GM12878 (cell line): ENCODE measurements at regions not wholly inside any gene's neighbourhood (a gene's known extent, or its start where the extent isn't known, plus 50 kb on each side); places are given as distances from the start of the nearest gene placed in this dataset.

Experiments used
- ATAC-seq: fragments of 200-7000 bp; cut with Tn5 transposase; 3 replicates; pipeline ENCODE4 v1.9.1; 2020; ENCODE audit warnings: mild to moderate bottlenecking, moderate library complexity
- BruUV-seq: library from RNA; stranded (reverse); fragments of 400-500 nt; replicated peaks from 2 replicates; lab custom pipeline; 2021; lab: Mats Ljungman, UMichigan
- CTCF ChIA-PET: fragments of 300-600 bp; sonication (Branson Sonifier 250); formaldehyde crosslinking; extraction: SDS; loops from one replicate; lab custom pipeline; 2021; ENCODE audit warnings: inconsistent platforms; lab: Yijun Ruan, JAX
- POLR2A ChIA-PET: fragments of 350-600 bp; formaldehyde crosslinking; extraction: SDS; loops from one replicate; lab custom pipeline; 2021; ENCODE audit warnings: inconsistent platforms; lab: Charles Lee
- RAD21 ChIA-PET: fragments of 300-600 bp; sonication (Branson Sonifier 250); formaldehyde crosslinking; loops from one replicate; lab custom pipeline; 2023; ENCODE audit warnings: antibody characterized with exemption; ENCODE audit not compliant: unreplicated experiment; lab: Charles Lee
- SMC1A ChIA-PET: fragments of 300-600 bp; sonication (Branson Sonifier 250); formaldehyde crosslinking; loops from one replicate; lab custom pipeline; 2023; ENCODE audit not compliant: unreplicated experiment, uncharacterized antibody; lab: Charles Lee
- DNase-seq: peaks from one replicate; pipeline ENCODE4 v3.0.0-alpha.2; 2011; ENCODE audit warnings: low read depth, low spot score
- FAIRE-seq: peaks from 3 replicates; lab custom pipeline; 2011; peaks lifted over from hg19 to GRCh38; lab: Jason Lieb, UNC
- H2AFZ ChIP-seq: 2 replicates; pipeline ENCODE4 v1.6.0; 2011; ENCODE audit warnings: low read depth, low read length, control low read depth; ENCODE audit not compliant: control insufficient read depth
- H3K27ac ChIP-seq: 2 replicates; pipeline ENCODE4 v1.5.1; 2011; ENCODE audit warnings: control low read depth; ENCODE audit not compliant: control insufficient read depth, insufficient read depth
- H3K27me3 ChIP-seq, 2 experiments: replicated peaks in 1 of 2; 2 replicates each; pipeline versions ENCODE4 v1.6.0 to v1.6.1; 2011; ENCODE audit warnings: low read length in 1 of 2; ENCODE audit not compliant: control insufficient read depth in 2 of 2, insufficient read depth in 2 of 2
- H3K36me3 ChIP-seq, 2 experiments: 2 replicates each; pipeline ENCODE4 v1.5.1; 2011; ENCODE audit warnings: low read length in 1 of 2; ENCODE audit not compliant: control insufficient read depth in 2 of 2, insufficient read depth in 2 of 2
- H3K4me1 ChIP-seq: 2 replicates; pipeline ENCODE4 v1.6.1; 2011; ENCODE audit warnings: mild to moderate bottlenecking, low read length, moderate library complexity, mixed read lengths; ENCODE audit not compliant: control insufficient read depth, insufficient read depth
- H3K4me2 ChIP-seq: 2 replicates; pipeline ENCODE4 v1.6.0; 2011; ENCODE audit warnings: control low read depth; ENCODE audit not compliant: control insufficient read depth, insufficient read depth
- H3K4me3 ChIP-seq: fragments of 200-600 bp; sonication (generic); 2 replicates; pipeline ENCODE4 v1.5.1; 2016
- H3K79me2 ChIP-seq: 2 replicates; pipeline ENCODE4 v1.6.0; 2011; ENCODE audit warnings: low read length; ENCODE audit not compliant: control insufficient read depth, insufficient read depth
- H3K9ac ChIP-seq: 2 replicates; pipeline ENCODE4 v1.8.0; 2011; ENCODE audit warnings: low read length, control low read depth, mixed read lengths; ENCODE audit not compliant: control insufficient read depth, insufficient read depth
- H3K9me3 ChIP-seq: replicated peaks from 3 replicates; pipeline ENCODE4 v1.5.1; 2011; ENCODE audit warnings: mild to moderate bottlenecking, low read length; ENCODE audit not compliant: control insufficient read depth, insufficient read depth
- H4K20me1 ChIP-seq: 2 replicates; pipeline ENCODE4 v1.6.0; 2011; ENCODE audit not compliant: control insufficient read depth, insufficient read depth
- BMI1 ChIP-seq: fragments of 450-650 bp; IDR thresholded peaks from 2 replicates; pipeline ENCODE4 v1.6.1; 2016; ENCODE audit warnings: mild to moderate bottlenecking, moderate library complexity, borderline replicate concordance
- GABPA ChIP-seq: IDR thresholded peaks from 2 replicates; pipeline ENCODE4 v1.6.1; 2014; ENCODE audit warnings: antibody characterized with exemption, low read depth, mild to moderate bottlenecking, inconsistent platforms
- HDAC6 ChIP-seq: fragments of 200-600 bp; sonication (generic); IDR thresholded peaks from one replicate; pipeline ENCODE4 v1.8.0; 2017; ENCODE audit warnings: antibody characterized with exemption; ENCODE audit not compliant: unreplicated experiment
- KAT2A ChIP-seq: conservative IDR thresholded peaks from 2 replicates; pipeline ENCODE4 v1.6.1; 2011; ENCODE audit warnings: low read depth, low read length; ENCODE audit not compliant: control insufficient read depth
- MAX ChIP-seq: IDR thresholded peaks from 2 replicates; pipeline ENCODE4 v1.6.1; 2012; ENCODE audit warnings: low read depth, low read length, improper control_type of control experiment
- MTA2 ChIP-seq: fragments of 450-650 bp; IDR thresholded peaks from 2 replicates; pipeline ENCODE4 v1.6.1; 2016; ENCODE audit warnings: low read depth, mild to moderate bottlenecking, moderate library complexity
- PAX5 ChIP-seq: IDR thresholded peaks from 2 replicates; pipeline ENCODE4 v1.6.1; 2011; ENCODE audit warnings: low read depth, low read length, borderline replicate concordance
- PBX3 ChIP-seq: IDR thresholded peaks from 2 replicates; pipeline ENCODE4 v1.6.1; 2011; ENCODE audit warnings: mild to moderate bottlenecking, low read depth, low read length, moderate library complexity; ENCODE audit not compliant: insufficient replicate concordance
- POLR2A ChIP-seq: IDR thresholded peaks from 2 replicates; pipeline ENCODE4 v1.6.1; 2011; ENCODE audit warnings: low read depth, mild to moderate bottlenecking, low read length
- RAD51 ChIP-seq: fragments of 450-650 bp; IDR thresholded peaks from 2 replicates; pipeline ENCODE4 v1.6.1; 2016; ENCODE audit warnings: moderate library complexity, mild to moderate bottlenecking, inconsistent platforms
- RELA ChIP-seq: fragments of 450-650 bp; IDR thresholded peaks from 2 replicates; pipeline ENCODE4 v1.8.0; 2014; ENCODE audit warnings: borderline replicate concordance; ENCODE audit not compliant: partially characterized antibody
- SKIL ChIP-seq: fragments of 450-650 bp; IDR thresholded peaks from 2 replicates; pipeline ENCODE4 v1.6.1; 2017; ENCODE audit warnings: mild to moderate bottlenecking, low read depth, inconsistent platforms; ENCODE audit not compliant: poor library complexity, severe bottlenecking
- SMAD1 ChIP-seq: fragments of 450-650 bp; IDR thresholded peaks from 2 replicates; pipeline ENCODE4 v1.6.1; 2018; ENCODE audit warnings: mild to moderate bottlenecking, low read depth; ENCODE audit not compliant: partially characterized antibody
- SMARCA5 ChIP-seq: fragments of 450-650 bp; IDR thresholded peaks from 2 replicates; pipeline ENCODE4 v1.6.1; 2017; ENCODE audit warnings: mild to moderate bottlenecking
- TARDBP ChIP-seq: IDR thresholded peaks from 2 replicates; pipeline ENCODE4 v1.6.1; 2016; ENCODE audit warnings: borderline replicate concordance
- ZBTB40 ChIP-seq: fragments of 450-650 bp; IDR thresholded peaks from 2 replicates; pipeline ENCODE4 v1.6.1; 2016; ENCODE audit warnings: mild to moderate bottlenecking, moderate library complexity, borderline replicate concordance
- ZNF217 ChIP-seq: fragments of 450-650 bp; IDR thresholded peaks from 2 replicates; pipeline ENCODE4 v1.6.1; 2017; ENCODE audit warnings: antibody characterized with exemption, mild to moderate bottlenecking
- ZNF274 ChIP-seq: IDR thresholded peaks from one replicate; pipeline ENCODE4 v1.8.0; 2011; ENCODE audit not compliant: insufficient read length, insufficient read depth
- WGBS: methylation state at CpG from one replicate; pipeline ENCODE4 v1.1.6; 2016; ENCODE audit warnings: low lambda C conversion rate; ENCODE audit not compliant: insufficient replicate concordance, insufficient coverage; ENCODE audit errors: missing lambda C conversion rate; 5-methylcytosine and 5-hydroxymethylcytosine counted together
- in situ Hi-C: fragments of 300-500 bp; cut with MboI; formaldehyde crosslinking; loops from 9 replicates; pipeline ENCODE4 v1.14.3; 2018; ENCODE audit warnings: mixed read lengths
- intact Hi-C: fragments of 100-400 bp; cut with micrococcal nuclease; formaldehyde crosslinking; loops from one replicate; pipeline ENCODE4 v1.14.2; 2022; ENCODE audit not compliant: unreplicated experiment

- Histone ChIP-seq H3K9ac (no peak overlapping the region), H3K27ac (no peak overlapping the region), H3K27me3 (no peaks in the 10 kb centered on the region; a peak in 2 of 4 replicates), H3K36me3 (no peaks in the 10 kb centered on the region), H3K79me2 (no peaks in the 10 kb centered on the region), H3K4me2 (no peak overlapping the region), H2AFZ (no peak overlapping the region), H3K9me3 (no peaks in the 10 kb centered on the region), H3K4me3 (no peak overlapping the region), H3K4me1 (no peaks in the 10 kb centered on the region), H4K20me1 (no peaks in the 10 kb centered on the region)
- no TSS peak for BruUV-seq
- in situ Hi-C loops, result no loop called here
- ATAC-seq (no peak), FAIRE-seq (no peak), DNase-seq (no peak)
- SMC1A ChIA-PET, result no interaction called here
- CTCF ChIA-PET, result interaction anchor here (0.6 kb wide), 1 partner anchor 69 kb away, joined by 3 read pairs; no protein-coding TSS in a partner anchor
- RAD21 ChIA-PET, result no interaction called here
- no peak for TF ChIP-seq SMAD1
- no peak for TF ChIP-seq RAD51
- no peak for TF ChIP-seq ZBTB40
- no peak for TF ChIP-seq ZNF217
- no peak for TF ChIP-seq BMI1
- no peak for TF ChIP-seq ZNF274
- no peak for TF ChIP-seq RELA
- TF ChIP-seq HDAC6, result no peak
- TF ChIP-seq SMARCA5, result no peak
- no peak for TF ChIP-seq PAX5
- TF ChIP-seq POLR2A, result no peak
- TF ChIP-seq GABPA, result no peak
- no peak for TF ChIP-seq SKIL
- TF ChIP-seq PBX3, result no peak
- TF ChIP-seq MAX, result no peak
- TF ChIP-seq MTA2, result no peak
- no peak for TF ChIP-seq TARDBP
- no peak for TF ChIP-seq KAT2A
- POLR2A ChIA-PET, result no interaction called here
- WGBS, result 31% methylated on average over 4 of the region's 4 CpGs
- intact Hi-C loops, result no loop called here
Measured at GRCh38 chr10:47243356-47243755, 56.6 kb upstream of the GDF10 start.
